ENCODE measurements at regions not wholly inside any gene's neighbourhood (a gene's known extent, or its start where the extent isn't known, plus 50 kb on each side); places are given as distances from the start of the nearest gene placed in this dataset.
"Not testable (repeated sequence)": the region's sequence is repeated elsewhere in the genome, so short reads cannot be mapped to it uniquely, and the experiment has no call there.

DNA sequence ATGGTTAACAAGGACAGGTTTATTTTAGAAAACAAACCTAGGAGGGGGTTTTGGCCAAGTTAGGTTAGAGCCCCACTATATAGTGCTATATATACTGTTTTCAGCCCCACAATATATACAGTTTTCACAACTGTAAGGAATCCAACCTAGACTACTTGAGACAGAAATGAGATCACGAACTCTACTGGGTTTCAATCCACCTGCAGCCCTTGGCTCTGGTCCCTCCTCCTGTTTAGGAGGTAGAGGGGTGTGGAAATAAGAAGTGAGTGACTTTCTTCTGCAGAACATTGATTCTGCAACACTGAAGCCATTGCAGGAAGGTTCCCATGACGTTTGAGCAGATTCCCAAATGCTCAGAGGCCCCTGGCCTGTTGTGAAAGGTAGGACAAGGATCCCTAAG is 63.7 kb upstream of the MTLN start:
- not testable (repeated sequence) for H3K4me3 ChIP-seq (replicated peaks in 1 of 4; ENCODE audit: control extremely low read depth in 1 of 4, insufficient read depth in 1 of 4, low read depth in 3 of 4, low read length in 4 of 4); H3K9me3 ChIP-seq (ENCODE audit: control insufficient read depth, insufficient read depth, low read depth, low read length); H3K27ac ChIP-seq (ENCODE audit: insufficient read depth, low read length); H2AFZ ChIP-seq (ENCODE audit: low read length); H3K79me2 ChIP-seq (ENCODE audit: control insufficient read depth, insufficient read depth, low read length); H3K27me3 ChIP-seq (ENCODE audit: control insufficient read depth, insufficient read depth, low read length); H3K9ac ChIP-seq (ENCODE audit: insufficient read depth, low read length); H3K36me3 ChIP-seq (ENCODE audit: control insufficient read depth, insufficient read depth, low read length); H3K4me2 ChIP-seq (ENCODE audit: extremely low read depth, insufficient read depth, low read length); H3K4me1 ChIP-seq (ENCODE audit: control insufficient read depth, extremely low read depth, insufficient read depth, low read length); H4K20me1 ChIP-seq (ENCODE audit: control insufficient read depth, extremely low read depth, insufficient read depth, low read length); DNase-seq (ENCODE audit: low read depth in 2 of 2)

DNA sequence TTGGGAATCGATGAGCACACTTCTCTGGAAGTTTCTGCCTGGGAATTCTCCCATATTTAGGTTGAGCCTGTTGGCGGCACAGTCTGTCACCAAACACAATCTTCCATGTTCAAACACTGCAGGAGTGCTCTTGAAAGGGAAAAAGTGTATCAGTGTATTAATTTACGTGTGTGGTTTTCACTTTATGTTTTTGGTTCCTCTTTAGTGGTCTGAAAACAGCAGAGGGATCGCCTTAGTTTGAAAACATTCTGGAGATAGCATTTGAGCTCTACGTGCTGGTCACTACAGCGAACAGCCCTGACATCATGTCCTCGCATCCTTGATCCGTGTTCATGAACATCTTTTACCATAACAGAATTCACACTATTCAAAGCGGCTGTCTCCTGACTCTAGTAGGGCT is 57.3 kb upstream of the MTLN start:
- not testable (repeated sequence) for H3K27ac ChIP-seq (ENCODE audit: insufficient read depth, low read length); H3K27me3 ChIP-seq (ENCODE audit: control insufficient read depth, insufficient read depth, low read length); H3K9me3 ChIP-seq (ENCODE audit: control insufficient read depth, insufficient read depth, low read depth, low read length); H3K36me3 ChIP-seq (ENCODE audit: control insufficient read depth, insufficient read depth, low read length); H3K9ac ChIP-seq (ENCODE audit: insufficient read depth, low read length); DNase-seq (ENCODE audit: low read depth in 2 of 2); H3K4me3 ChIP-seq (replicated peaks in 1 of 4; ENCODE audit: control extremely low read depth in 1 of 4, insufficient read depth in 1 of 4, low read depth in 3 of 4, low read length in 4 of 4); H4K20me1 ChIP-seq (ENCODE audit: control insufficient read depth, extremely low read depth, insufficient read depth, low read length); H2AFZ ChIP-seq (ENCODE audit: low read length); H3K4me2 ChIP-seq (ENCODE audit: extremely low read depth, insufficient read depth, low read length); H3K4me1 ChIP-seq (ENCODE audit: control insufficient read depth, extremely low read depth, insufficient read depth, low read length); H3K79me2 ChIP-seq (ENCODE audit: control insufficient read depth, insufficient read depth, low read length)

DNA sequence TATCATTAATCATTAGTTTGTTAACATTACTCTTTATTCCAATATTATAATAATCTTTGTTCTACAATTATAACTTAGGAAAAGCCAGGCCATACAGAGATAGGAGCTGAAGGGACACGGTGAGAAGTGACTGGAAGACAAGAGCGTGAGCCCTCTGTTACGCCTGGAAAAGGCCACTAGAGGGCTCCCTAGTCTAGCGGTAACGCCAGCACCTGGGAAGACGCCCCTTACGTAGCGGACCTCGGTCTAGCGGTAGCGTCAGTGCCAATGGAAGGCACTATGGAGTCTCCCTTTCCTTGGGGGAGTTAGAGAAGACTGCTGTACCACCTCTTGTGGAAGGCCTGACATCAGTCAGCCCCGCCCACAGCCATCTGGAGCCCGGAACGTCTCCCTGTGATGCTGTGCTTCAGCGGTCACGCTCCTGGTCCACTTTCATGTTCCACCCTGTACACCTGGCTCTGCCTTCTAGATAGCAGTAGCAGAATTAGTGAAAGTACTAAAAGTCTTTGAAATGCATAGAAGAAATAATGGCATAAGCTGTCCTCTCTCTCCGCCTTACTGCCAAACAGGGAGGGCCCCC is 55.6 kb upstream of the MTLN start:
- H2AFZ ChIP-seq (ENCODE audit: low read length); H3K4me1 ChIP-seq (ENCODE audit: control insufficient read depth, extremely low read depth, insufficient read depth, low read length); H3K79me2 ChIP-seq (ENCODE audit: control insufficient read depth, insufficient read depth, low read length); H3K27ac ChIP-seq (ENCODE audit: insufficient read depth, low read length); H3K36me3 ChIP-seq (ENCODE audit: control insufficient read depth, insufficient read depth, low read length); DNase-seq (ENCODE audit: low read depth in 2 of 2); H3K4me3 ChIP-seq (replicated peaks in 1 of 4; ENCODE audit: control extremely low read depth in 1 of 4, insufficient read depth in 1 of 4, low read depth in 3 of 4, low read length in 4 of 4); H3K9me3 ChIP-seq (ENCODE audit: control insufficient read depth, insufficient read depth, low read depth, low read length); H3K27me3 ChIP-seq (ENCODE audit: control insufficient read depth, insufficient read depth, low read length); H4K20me1 ChIP-seq (ENCODE audit: control insufficient read depth, extremely low read depth, insufficient read depth, low read length); H3K9ac ChIP-seq (ENCODE audit: insufficient read depth, low read length); H3K4me2 ChIP-seq (ENCODE audit: extremely low read depth, insufficient read depth, low read length): not testable (repeated sequence)

DNA sequence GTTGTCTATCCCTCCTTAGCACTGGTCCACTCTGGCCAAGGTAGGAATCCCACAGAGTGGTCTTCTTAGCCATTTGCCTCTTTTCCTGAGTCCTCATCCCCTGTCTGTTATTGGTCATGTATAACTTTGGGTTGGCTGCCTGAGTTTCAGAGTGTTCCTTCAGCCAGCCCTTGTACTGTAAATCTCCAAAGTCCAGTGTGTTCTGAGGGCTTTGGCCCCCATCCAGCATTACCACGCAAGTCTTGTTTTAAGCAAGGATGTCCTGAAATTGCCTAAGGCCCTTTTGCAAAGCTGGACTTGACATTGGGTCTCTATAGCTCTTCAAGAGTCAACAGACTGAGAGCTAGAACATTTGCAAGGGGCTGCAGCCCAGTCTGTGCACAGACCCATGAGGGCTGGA is 52.5 kb upstream of the MTLN start:
- H3K4me2 ChIP-seq (ENCODE audit: extremely low read depth, insufficient read depth, low read length); H3K27me3 ChIP-seq (ENCODE audit: control insufficient read depth, insufficient read depth, low read length); H3K4me3 ChIP-seq (replicated peaks in 1 of 4; ENCODE audit: control extremely low read depth in 1 of 4, insufficient read depth in 1 of 4, low read depth in 3 of 4, low read length in 4 of 4); H3K9ac ChIP-seq (ENCODE audit: insufficient read depth, low read length); H4K20me1 ChIP-seq (ENCODE audit: control insufficient read depth, extremely low read depth, insufficient read depth, low read length); DNase-seq (ENCODE audit: low read depth in 2 of 2); H3K36me3 ChIP-seq (ENCODE audit: control insufficient read depth, insufficient read depth, low read length); H3K9me3 ChIP-seq (ENCODE audit: control insufficient read depth, insufficient read depth, low read depth, low read length); H2AFZ ChIP-seq (ENCODE audit: low read length); H3K27ac ChIP-seq (ENCODE audit: insufficient read depth, low read length); H3K79me2 ChIP-seq (ENCODE audit: control insufficient read depth, insufficient read depth, low read length); H3K4me1 ChIP-seq (ENCODE audit: control insufficient read depth, extremely low read depth, insufficient read depth, low read length): not testable (repeated sequence)

DNA sequence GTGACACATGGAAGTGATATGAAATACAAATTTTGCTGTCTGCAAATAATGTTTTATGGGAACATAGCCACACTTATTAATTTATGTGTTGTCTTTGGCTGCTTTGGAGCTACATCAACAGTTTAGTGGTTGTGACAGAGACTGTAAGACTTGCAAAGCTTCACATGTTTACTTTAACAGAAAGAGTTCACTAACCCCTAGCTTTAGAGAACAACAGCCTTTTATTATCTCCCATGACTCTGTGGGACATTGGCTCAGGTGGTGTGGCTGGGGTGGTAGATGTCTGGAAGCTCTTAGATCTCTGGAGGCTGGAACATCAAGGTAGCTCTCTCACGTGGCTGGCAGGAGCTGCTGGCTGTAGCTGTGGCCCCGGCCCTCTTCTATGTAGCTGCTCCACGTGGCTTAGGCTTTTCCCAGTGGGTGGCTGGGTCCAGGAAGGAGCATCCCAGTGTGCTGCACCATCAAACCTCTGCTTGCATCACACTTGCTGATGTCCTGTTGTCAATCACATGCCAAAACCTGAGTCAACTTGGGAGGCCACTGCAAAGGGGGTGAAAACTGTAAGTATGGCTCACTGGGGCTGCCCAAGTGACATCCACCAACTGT is 51.8 kb upstream of the MTLN start:
- not testable (repeated sequence) for H4K20me1 ChIP-seq (ENCODE audit: control insufficient read depth, extremely low read depth, insufficient read depth, low read length); H3K4me2 ChIP-seq (ENCODE audit: extremely low read depth, insufficient read depth, low read length); H3K9me3 ChIP-seq (ENCODE audit: control insufficient read depth, insufficient read depth, low read depth, low read length); H3K4me1 ChIP-seq (ENCODE audit: control insufficient read depth, extremely low read depth, insufficient read depth, low read length); H3K79me2 ChIP-seq (ENCODE audit: control insufficient read depth, insufficient read depth, low read length); H3K4me3 ChIP-seq (replicated peaks in 1 of 4; ENCODE audit: control extremely low read depth in 1 of 4, insufficient read depth in 1 of 4, low read depth in 3 of 4, low read length in 4 of 4); H2AFZ ChIP-seq (ENCODE audit: low read length); H3K27ac ChIP-seq (ENCODE audit: insufficient read depth, low read length); DNase-seq (ENCODE audit: low read depth in 2 of 2); H3K36me3 ChIP-seq (ENCODE audit: control insufficient read depth, insufficient read depth, low read length); H3K9ac ChIP-seq (ENCODE audit: insufficient read depth, low read length); H3K27me3 ChIP-seq (ENCODE audit: control insufficient read depth, insufficient read depth, low read length)

DNA sequence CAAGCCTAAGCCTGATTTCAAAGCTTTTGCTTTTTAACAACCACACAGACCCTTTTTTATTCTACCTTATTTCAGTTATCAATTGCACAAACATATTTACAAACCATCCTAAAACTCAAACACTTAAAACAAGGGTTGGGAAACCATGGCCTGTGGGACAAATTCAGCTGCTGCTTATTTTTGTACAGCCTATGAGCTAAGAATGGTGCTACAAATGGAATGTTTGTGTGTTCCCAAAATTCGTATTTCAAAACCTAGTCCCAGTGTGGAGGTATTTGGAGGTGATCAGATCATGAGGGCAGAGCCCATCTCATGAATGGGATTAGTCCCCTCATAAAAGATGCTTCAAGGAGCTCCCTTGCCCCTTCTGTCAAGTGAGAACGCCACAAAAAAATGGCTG is 51.1 kb upstream of the MTLN start:
- not testable (repeated sequence) for H3K36me3 ChIP-seq (ENCODE audit: control insufficient read depth, insufficient read depth, low read length); H3K27me3 ChIP-seq (ENCODE audit: control insufficient read depth, insufficient read depth, low read length); H3K9me3 ChIP-seq (ENCODE audit: control insufficient read depth, insufficient read depth, low read depth, low read length); H3K4me1 ChIP-seq (ENCODE audit: control insufficient read depth, extremely low read depth, insufficient read depth, low read length); H3K9ac ChIP-seq (ENCODE audit: insufficient read depth, low read length); H3K79me2 ChIP-seq (ENCODE audit: control insufficient read depth, insufficient read depth, low read length); H2AFZ ChIP-seq (ENCODE audit: low read length); H3K27ac ChIP-seq (ENCODE audit: insufficient read depth, low read length); H3K4me2 ChIP-seq (ENCODE audit: extremely low read depth, insufficient read depth, low read length); H4K20me1 ChIP-seq (ENCODE audit: control insufficient read depth, extremely low read depth, insufficient read depth, low read length); DNase-seq (ENCODE audit: low read depth in 2 of 2); H3K4me3 ChIP-seq (replicated peaks in 1 of 4; ENCODE audit: control extremely low read depth in 1 of 4, insufficient read depth in 1 of 4, low read depth in 3 of 4, low read length in 4 of 4)
